Dedifferentiated amniotic fluid mesenchymal stem cell (primary cell): ENCODE measurements at regions not wholly inside any gene's neighbourhood (a gene's known extent, or its start where the extent isn't known, plus 50 kb on each side); places are given as distances from the start of the nearest gene placed in this dataset.
A peak's percentile ranks its signal among the peaks of the same experiment; 100 is the strongest.

Source experiments
- DNase-seq: peaks from one replicate; pipeline ENCODE4 v3.0.0-alpha.2; 2016; ENCODE audit errors: extremely low spot score

GRCh38 chr2:144081272-144081671 is 438.6 kb downstream of the ZEB2 start:
- no peak for DNase-seq

- DNase-seq: no peak
Observed at GRCh38 chr2:144079803-144080202, 440.1 kb downstream of the ZEB2 start.

GRCh38 chr2:144078802-144079724 is 440.9 kb downstream of the ZEB2 start:
- DNase-seq: no peak

GRCh38 chr2:144078106-144078505 is 441.8 kb downstream of the ZEB2 start:
- peak; percentile 65 for DNase-seq

GRCh38 chr2:144074450-144074849 is 445.5 kb downstream of the ZEB2 start:
- no peak for DNase-seq

GRCh38 chr2:144071461-144071860 is 448.5 kb downstream of the ZEB2 start:
- no peak for DNase-seq

- DNase-seq: no peak
Observed at GRCh38 chr2:144067506-144067905, 452.4 kb downstream of the ZEB2 start.

- no peak for DNase-seq
Observed at GRCh38 chr2:144063602-144064001, 456.3 kb downstream of the ZEB2 start.

GRCh38 chr2:144054911-144055310 is 465.0 kb downstream of the ZEB2 start:
- no peak for DNase-seq

GRCh38 chr2:144052083-144052482 is 467.8 kb downstream of the ZEB2 start:
- DNase-seq: no peak

GRCh38 chr2:144049137-144049536 is 470.8 kb downstream of the ZEB2 start:
- no peak for DNase-seq

- no peak for DNase-seq
Observed at GRCh38 chr2:144048631-144049060, 471.3 kb downstream of the ZEB2 start.

GRCh38 chr2:144042751-144043150 is 477.2 kb downstream of the ZEB2 start:
- no peak for DNase-seq

- no peak for DNase-seq
Observed at GRCh38 chr2:144041612-144042011, 478.3 kb downstream of the ZEB2 start.

- DNase-seq: no peak
Observed at GRCh38 chr2:144040834-144041233, 479.1 kb downstream of the ZEB2 start.

- no peak for DNase-seq
Observed at GRCh38 chr2:144032566-144032965, 487.4 kb downstream of the ZEB2 start.

GRCh38 chr2:144030791-144031190 is 489.1 kb downstream of the ZEB2 start:
- DNase-seq: no peak

GRCh38 chr2:144027593-144027992 is 492.3 kb downstream of the ZEB2 start:
- no peak for DNase-seq

GRCh38 chr2:144026753-144027152 is 493.2 kb downstream of the ZEB2 start:
- DNase-seq: no peak

GRCh38 chr2:144020047-144020446 is 499.9 kb downstream of the ZEB2 start:
- DNase-seq: no peak

GRCh38 chr2:144015655-144016245 is 504.2 kb downstream of the ZEB2 start:
- DNase-seq: peak; percentile 74

- peak; percentile 17 for DNase-seq
Observed at GRCh38 chr2:144015036-144015435, 504.9 kb downstream of the ZEB2 start.

GRCh38 chr2:144014103-144014502 is 505.8 kb downstream of the ZEB2 start:
- DNase-seq: no peak
